H9 (cell line): ENCODE measurements at regions not wholly inside any gene's neighbourhood (a gene's known extent, or its start where the extent isn't known, plus 50 kb on each side); places are given as distances from the start of the nearest gene placed in this dataset.

Source experiments
- DNase-seq: peaks from one replicate; pipeline ENCODE4 v3.0.0-alpha.2; 2017
- H2AFZ ChIP-seq: one replicate; pipeline ENCODE4 v1.6.1; 2013; ENCODE audit warnings: mild to moderate bottlenecking, low read length, control low read depth, moderate library complexity
- H2AK5ac ChIP-seq: 2 replicates; pipeline ENCODE4 v1.6.1; 2013; ENCODE audit warnings: low read length, control low read depth, mixed read lengths; ENCODE audit not compliant: insufficient read length
- H2BK120ac ChIP-seq: one replicate; pipeline ENCODE4 v1.6.1; 2013; ENCODE audit warnings: low read depth, mild to moderate bottlenecking, low read length, control low read depth, inconsistent platforms; ENCODE audit not compliant: poor library complexity, severe bottlenecking
- H2BK12ac ChIP-seq: 2 replicates; pipeline ENCODE4 v1.6.1; 2013; ENCODE audit warnings: low read length, control low read depth, mixed read lengths, low read depth; ENCODE audit not compliant: insufficient read length
- H2BK15ac ChIP-seq: 2 replicates; pipeline ENCODE4 v1.6.1; 2013; ENCODE audit warnings: low read depth, low read length, control low read depth
- H2BK20ac ChIP-seq: one replicate; pipeline ENCODE4 v1.6.1; 2013; ENCODE audit warnings: low read depth, mild to moderate bottlenecking, low read length, control low read depth, inconsistent platforms; ENCODE audit not compliant: poor library complexity, severe bottlenecking
- H2BK5ac ChIP-seq: 2 replicates; pipeline ENCODE4 v1.6.1; 2013; ENCODE audit warnings: low read length, control low read depth, mixed read lengths; ENCODE audit not compliant: insufficient read length
- H3K14ac ChIP-seq: 2 replicates; pipeline ENCODE4 v1.6.1; 2013; ENCODE audit warnings: low read length, control low read depth; ENCODE audit not compliant: insufficient read depth
- H3K18ac ChIP-seq: 2 replicates; pipeline ENCODE4 v1.6.1; 2013; ENCODE audit warnings: low read depth, mild to moderate bottlenecking, mixed read lengths, low read length, control low read depth; ENCODE audit not compliant: insufficient read length
- H3K23ac ChIP-seq: 2 replicates; pipeline ENCODE4 v1.6.1; 2013; ENCODE audit warnings: low read length, control low read depth, mixed read lengths, low read depth; ENCODE audit not compliant: insufficient read length
- H3K23me2 ChIP-seq: 2 replicates; pipeline ENCODE4 v1.6.1; 2013; ENCODE audit warnings: low read depth, mild to moderate bottlenecking, mixed read lengths, low read length, control low read depth; ENCODE audit not compliant: insufficient read length, poor library complexity, severe bottlenecking
- H3K27ac ChIP-seq: 2 replicates; pipeline ENCODE4 v1.5.1; 2013; ENCODE audit warnings: low read length, control low read depth, mixed read lengths, low read depth; ENCODE audit not compliant: insufficient read length
- H3K27me3 ChIP-seq: 2 replicates; pipeline ENCODE4 v1.6.1; 2013; ENCODE audit warnings: low read length, control low read depth, inconsistent platforms; ENCODE audit not compliant: insufficient read depth
- H3K4ac ChIP-seq: 2 replicates; pipeline ENCODE4 v1.6.1; 2013; ENCODE audit warnings: low read depth, mild to moderate bottlenecking, control low read depth, inconsistent platforms, low read length, moderate library complexity
- H3K4me1 ChIP-seq: 2 replicates; pipeline ENCODE4 v1.6.1; 2013; ENCODE audit warnings: low read length, control low read depth, inconsistent platforms; ENCODE audit not compliant: insufficient read depth
- H3K4me2 ChIP-seq: 2 replicates; pipeline ENCODE4 v1.6.1; 2013; ENCODE audit warnings: low read length, control low read depth, mixed read lengths; ENCODE audit not compliant: insufficient read length, insufficient read depth
- H3K56ac ChIP-seq: 2 replicates; pipeline ENCODE4 v1.6.1; 2013; ENCODE audit warnings: low read depth, mild to moderate bottlenecking, mixed read lengths, low read length, control low read depth; ENCODE audit not compliant: insufficient read length
- H3K79me1 ChIP-seq: 2 replicates; pipeline ENCODE4 v1.6.1; 2013; ENCODE audit warnings: low read depth, mild to moderate bottlenecking, moderate library complexity, low read length, control low read depth, inconsistent platforms; ENCODE audit not compliant: insufficient read depth, poor library complexity, severe bottlenecking
- H3K79me2 ChIP-seq: 2 replicates; pipeline ENCODE4 v1.6.1; 2013; ENCODE audit warnings: low read length, control low read depth, inconsistent platforms; ENCODE audit not compliant: insufficient read depth
- H3K9ac ChIP-seq: 2 replicates; pipeline ENCODE4 v1.6.1; 2013; ENCODE audit warnings: low read length, control low read depth, mixed read lengths; ENCODE audit not compliant: insufficient read length; ENCODE audit errors: extremely low read depth
- H3K9me3 ChIP-seq: one replicate; pipeline ENCODE4 v1.6.1; 2013; ENCODE audit warnings: low read depth, low read length, inconsistent platforms; ENCODE audit not compliant: control insufficient read depth
- H3T11ph ChIP-seq: one replicate; pipeline ENCODE4 v1.6.1; 2013; ENCODE audit warnings: mild to moderate bottlenecking, low read length, control low read depth, inconsistent platforms
- H4K20me1 ChIP-seq: one replicate; pipeline ENCODE4 v1.6.1; 2013; ENCODE audit not compliant: control insufficient read depth, insufficient read length, insufficient read depth
- H4K5ac ChIP-seq: 2 replicates; pipeline ENCODE4 v1.6.1; 2013; ENCODE audit warnings: low read depth, mild to moderate bottlenecking, mixed read lengths, low read length, control low read depth; ENCODE audit not compliant: insufficient read length
- H4K8ac ChIP-seq: replicated peaks from 2 replicates; pipeline ENCODE4 v1.6.1; 2013; ENCODE audit warnings: low read length, control low read depth, mixed read lengths, low read depth; ENCODE audit not compliant: insufficient read length
- H4K91ac ChIP-seq: 2 replicates; pipeline ENCODE4 v1.6.1; 2013; ENCODE audit warnings: low read depth, mild to moderate bottlenecking, moderate library complexity, mixed read lengths, low read length, control low read depth; ENCODE audit not compliant: insufficient read length
- H3K27ac Mint-ChIP-seq, 3 experiments: 2 replicates in 2 of 3; 3 replicates in 1 of 3; pipeline ENCODE4 v1.8.0; 2020 to 2021; ENCODE audit warnings: mixed read lengths in 3 of 3, mild to moderate bottlenecking in 1 of 3, moderate library complexity in 1 of 3
- H3K27me3 Mint-ChIP-seq: 2 replicates; pipeline ENCODE4 v1.8.0; 2021; ENCODE audit warnings: low read depth, mild to moderate bottlenecking, moderate library complexity, mixed read lengths
- H3K36me3 Mint-ChIP-seq, 3 experiments: 2 replicates in 2 of 3; 3 replicates in 1 of 3; pipeline ENCODE4 v1.8.0; 2020 to 2021; ENCODE audit warnings: low read depth in 3 of 3, mixed read lengths in 3 of 3; ENCODE audit not compliant: insufficient read depth in 1 of 3
- H3K4me1 Mint-ChIP-seq, 2 experiments: 2 replicates each; pipeline ENCODE4 v1.8.0; 2020; ENCODE audit warnings: mixed read lengths in 2 of 2
- H3K4me3 Mint-ChIP-seq, 2 experiments: 2 replicates in 1 of 2; 3 replicates in 1 of 2; pipeline ENCODE4 v1.8.0; 2020 to 2021; ENCODE audit warnings: mild to moderate bottlenecking in 2 of 2, mixed read lengths in 2 of 2, moderate library complexity in 1 of 2
- H3K9me3 Mint-ChIP-seq, 2 experiments: 2 replicates in 1 of 2; 3 replicates in 1 of 2; pipeline ENCODE4 v1.8.0; 2020; ENCODE audit warnings: mild to moderate bottlenecking in 2 of 2, mixed read lengths in 2 of 2, moderate library complexity in 1 of 2
- CTCF ChIP-seq: fragments of 200-600 bp; sonication (generic); conservative IDR thresholded peaks from 3 replicates; pipeline ENCODE4 v1.8.0; 2021; ENCODE audit warnings: antibody characterized with exemption, mild to moderate bottlenecking
- WGBS: extraction: QIAGEN DNeasy Blood & Tissue Kit; methylation state at CpG from one replicate; pipeline ENCODE4 v1.1.7; 2013; ENCODE audit warnings: missing lambda C conversion rate, low lambda C conversion rate, mixed read lengths; ENCODE audit not compliant: insufficient read length; ENCODE audit errors: extremely low coverage; 5-methylcytosine and 5-hydroxymethylcytosine counted together

DNA sequence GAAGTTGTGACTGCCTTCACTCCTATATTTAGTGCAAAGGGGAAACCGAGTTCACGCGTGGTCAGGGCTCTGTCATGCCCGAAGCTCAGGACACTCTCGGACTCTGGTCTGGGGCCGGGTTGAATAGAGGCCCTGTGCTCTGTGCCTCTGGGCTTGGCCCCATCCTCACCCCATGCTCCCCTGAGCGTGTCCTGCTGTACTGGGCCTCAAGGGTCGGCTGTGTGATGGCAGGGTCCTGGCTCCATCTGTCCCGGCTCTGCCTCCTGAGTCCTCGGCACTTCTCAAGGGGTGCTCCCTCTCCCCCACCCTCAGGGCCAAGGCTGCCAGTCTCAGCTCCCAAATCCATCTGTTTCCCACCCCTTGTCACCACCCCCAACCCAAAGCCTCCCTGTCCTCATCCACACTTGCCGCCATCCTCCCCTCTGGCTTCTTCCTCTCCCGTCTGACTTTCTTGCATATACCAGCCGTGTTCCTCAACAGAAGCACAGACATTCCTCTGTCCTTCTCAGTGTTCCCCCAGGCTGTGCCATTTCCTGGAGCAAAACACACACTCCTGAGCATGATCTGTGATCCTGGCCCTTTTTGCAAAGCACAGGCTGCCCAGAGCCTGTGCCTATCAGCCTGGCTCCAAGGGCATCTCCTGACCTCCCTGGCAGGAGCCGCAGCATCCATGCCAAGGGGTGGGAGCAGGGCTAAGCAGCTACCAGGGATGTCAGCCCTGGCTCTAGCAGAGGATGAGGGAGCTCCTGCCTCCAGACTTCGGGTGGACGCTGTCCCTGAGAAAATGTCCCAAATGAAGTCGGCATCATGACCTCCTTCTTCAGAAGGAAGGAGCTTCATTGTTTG lies 64.2 kb upstream of the OTOS start:
- H3K14ac ChIP-seq = no peak overlapping the region
- no peaks in the 10 kb centered on the region for H3K27me3 ChIP-seq
- H2AFZ ChIP-seq = no peak overlapping the region
- H3K4me1 ChIP-seq = peaks cover 6% of the 10 kb centered on the region; the same call in 1 of the 2 replicates
- no peak overlapping the region for H4K8ac ChIP-seq
- no peak overlapping the region for H3K56ac ChIP-seq
- H2BK15ac ChIP-seq = no peak overlapping the region
- no peak overlapping the region for H3K4me2 ChIP-seq
- no peak overlapping the region for H4K91ac ChIP-seq
- Mint-ChIP-seq H3K27me3 (peaks cover 17% of the 10 kb centered on the region), H3K27ac (no peak overlapping the region), H3K4me3 (no peak overlapping the region), H3K4me1 (peaks cover 24 to 31% of the 10 kb centered on the region in 2 experiments), H3K36me3 (peaks cover 0 to 5% (median 0%) of the 10 kb centered on the region in 3 experiments; a peak in 4 of 7 replicates), H3K9me3 (peaks cover 3 to 14% of the 10 kb centered on the region in 2 experiments)
- no peak overlapping the region for H3K9ac ChIP-seq
- no peak overlapping the region for H2BK12ac ChIP-seq
- H3K23ac ChIP-seq = no peak overlapping the region
- H3K79me2 ChIP-seq = no peaks in the 10 kb centered on the region
- no peak for TF ChIP-seq CTCF
- no peak for DNase-seq
- no peak overlapping the region for H4K5ac ChIP-seq
- H3K27ac ChIP-seq = no peak overlapping the region
- no peaks in the 10 kb centered on the region for H3K9me3 ChIP-seq
- no peak overlapping the region for H3K18ac ChIP-seq
- H3K4ac ChIP-seq = no peak overlapping the region
- no peaks in the 10 kb centered on the region for H3K79me1 ChIP-seq
- H2BK5ac ChIP-seq = no peak overlapping the region
- no peak overlapping the region for H2AK5ac ChIP-seq
- H2BK20ac ChIP-seq = no peak overlapping the region
- no peak overlapping the region for H2BK120ac ChIP-seq
- no peaks in the 10 kb centered on the region for H3K23me2 ChIP-seq
- no peak overlapping the region for H3T11ph ChIP-seq
- WGBS = no CpG with 5 or more reads among the region's 17 CpGs
- no peaks in the 10 kb centered on the region for H4K20me1 ChIP-seq
